Middle frontal gyrus (tissue), 1 donor: ENCODE measurements at regions not wholly inside any gene's neighbourhood (a gene's known extent, or its start where the extent isn't known, plus 50 kb on each side); places are given as distances from the start of the nearest gene placed in this dataset.

Experiments used
- DNase-seq: peaks from one replicate; pipeline ENCODE4 v3.0.0-alpha.2; 2015; ENCODE audit warnings: low spot score; ENCODE audit errors: extremely low spot score

DNA sequence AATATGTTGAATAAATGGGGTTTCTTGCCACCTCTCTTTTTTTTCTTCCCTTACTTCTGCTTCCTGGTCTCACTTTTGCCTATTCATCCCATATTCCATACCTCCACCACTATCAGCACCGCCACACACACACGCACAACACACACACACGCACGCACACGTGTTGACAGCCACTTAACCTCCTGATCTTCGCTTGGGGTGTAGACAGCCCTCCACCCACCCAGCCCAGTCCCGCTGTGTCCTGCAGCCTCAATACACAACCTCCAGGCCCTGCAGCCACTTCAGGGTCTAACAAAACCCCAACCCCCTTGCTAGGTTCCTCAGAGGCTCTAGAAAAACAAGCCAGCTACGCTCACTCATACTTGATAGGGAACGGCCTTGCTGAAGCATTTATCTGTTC lies 72.3 kb downstream of the LINC00237 start:
- DNase-seq = no peak

DNA sequence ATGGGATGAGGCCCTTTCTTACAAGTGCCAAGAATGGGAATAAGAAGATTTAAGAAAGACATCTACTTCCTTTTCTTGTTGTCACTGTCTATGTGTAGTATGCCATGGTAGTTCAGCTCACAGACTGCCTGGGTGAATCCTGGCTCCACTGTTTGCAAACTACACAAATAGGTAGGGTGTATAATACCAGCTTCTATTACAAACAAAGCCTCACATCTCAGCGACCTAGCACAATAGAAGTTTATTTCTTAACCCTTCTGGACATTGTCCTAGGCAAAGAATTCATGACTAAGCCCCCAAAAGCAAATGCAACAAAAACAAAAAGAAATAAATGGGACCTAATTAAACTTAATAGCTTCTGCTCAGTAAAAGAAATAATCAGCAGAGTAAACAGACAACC lies 74.5 kb downstream of the LINC00237 start:
- DNase-seq = no peak

DNA sequence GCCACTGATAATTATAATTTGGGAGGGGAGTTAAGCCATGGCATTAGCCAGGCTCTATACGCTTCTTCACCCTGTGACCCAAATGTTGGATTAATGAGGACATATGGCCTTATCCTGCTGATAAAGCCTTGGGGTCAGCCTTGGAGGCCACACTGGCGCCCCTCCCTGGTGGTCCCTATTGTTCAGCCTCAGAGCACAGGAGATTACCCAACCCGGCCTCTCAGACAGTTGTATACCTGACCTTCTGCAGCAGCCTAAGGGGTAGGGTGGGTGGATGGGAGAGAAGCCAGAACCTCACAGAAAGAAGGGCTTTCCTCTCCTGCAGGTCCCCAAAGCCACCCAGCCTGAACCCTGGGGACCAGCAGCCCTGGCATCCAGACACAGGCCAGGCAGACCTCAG lies 76.8 kb downstream of the LINC00237 start:
- DNase-seq = no peak

DNA sequence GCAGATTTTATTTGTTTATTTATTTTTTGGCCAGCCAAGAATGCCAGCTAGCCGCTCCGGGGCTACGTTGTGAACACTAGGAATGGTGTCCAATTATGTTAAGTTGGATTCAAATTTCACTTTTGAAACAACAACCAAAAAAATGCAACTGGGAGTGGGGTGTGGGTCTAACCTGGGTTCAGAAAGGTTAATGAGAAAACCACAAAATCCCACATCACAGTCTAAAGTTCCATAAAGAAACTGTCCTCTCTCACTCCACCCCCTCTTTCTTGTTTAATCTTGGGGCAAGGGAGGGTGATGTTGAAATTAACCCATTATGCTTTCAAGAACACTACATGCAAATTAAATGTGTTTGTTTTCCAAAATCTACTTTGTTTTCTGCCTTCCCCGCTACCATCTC lies 77.2 kb downstream of the LINC00237 start:
- DNase-seq = no peak

DNA sequence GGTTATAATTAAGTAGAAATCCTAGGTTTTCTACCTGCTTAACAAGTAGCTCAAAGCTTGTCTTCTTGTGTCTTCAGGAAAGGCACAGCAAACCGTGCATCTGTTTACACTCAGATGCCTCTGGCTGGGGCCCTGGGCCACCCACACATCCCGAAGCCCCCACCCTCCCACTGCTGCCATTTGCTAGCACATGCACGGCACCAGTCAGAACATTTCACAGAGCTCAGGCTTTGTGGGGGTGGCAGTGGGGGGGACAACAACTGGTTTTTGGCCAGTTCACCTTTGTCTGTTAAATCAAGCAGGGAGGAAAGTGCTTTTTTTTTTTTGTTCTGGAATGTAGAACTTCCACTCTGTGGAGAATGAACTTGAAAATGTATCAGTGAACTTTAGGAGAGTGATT lies 77.7 kb downstream of the LINC00237 start:
- no peak for DNase-seq

DNA sequence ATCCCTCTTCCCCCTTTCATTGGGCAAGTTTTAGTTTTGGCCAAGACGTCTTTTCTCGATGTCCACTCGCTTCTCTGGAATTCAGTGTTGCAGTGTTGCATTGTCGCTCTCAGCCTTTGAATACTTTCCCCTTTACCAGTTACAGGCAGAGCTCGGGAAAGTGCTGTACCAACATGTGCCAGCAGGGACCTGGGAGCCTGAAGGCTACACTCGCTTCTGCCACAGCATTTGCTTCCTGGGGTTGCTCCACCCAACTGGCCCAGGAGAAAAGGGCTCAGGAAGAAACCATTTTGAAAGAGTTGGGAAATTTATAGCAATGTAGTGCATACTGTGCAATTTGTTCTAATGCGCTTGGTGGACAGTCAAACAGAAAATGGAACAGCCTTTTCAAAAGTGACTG lies 78.6 kb downstream of the LINC00237 start:
- no peak for DNase-seq

DNA sequence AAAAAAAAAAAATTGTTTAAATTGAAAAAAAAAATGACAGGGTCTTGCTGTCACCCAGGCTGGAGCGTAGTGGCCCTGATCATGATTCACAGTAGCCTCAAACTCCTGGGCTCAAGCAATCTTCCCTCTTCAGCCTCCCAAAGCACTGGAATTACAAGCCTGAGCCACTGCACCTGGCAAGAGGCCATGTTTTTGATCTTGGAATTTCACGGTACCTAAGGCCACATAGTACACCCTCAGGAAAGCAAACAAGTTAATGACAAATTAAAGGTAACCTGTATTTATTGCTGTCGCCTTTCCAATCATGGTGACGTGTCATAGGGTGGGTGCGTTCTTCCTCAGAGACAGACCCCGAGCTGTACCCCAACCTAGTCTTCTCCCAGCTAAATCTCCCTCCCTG lies 79.2 kb downstream of the LINC00237 start:
- no peak for DNase-seq

DNA sequence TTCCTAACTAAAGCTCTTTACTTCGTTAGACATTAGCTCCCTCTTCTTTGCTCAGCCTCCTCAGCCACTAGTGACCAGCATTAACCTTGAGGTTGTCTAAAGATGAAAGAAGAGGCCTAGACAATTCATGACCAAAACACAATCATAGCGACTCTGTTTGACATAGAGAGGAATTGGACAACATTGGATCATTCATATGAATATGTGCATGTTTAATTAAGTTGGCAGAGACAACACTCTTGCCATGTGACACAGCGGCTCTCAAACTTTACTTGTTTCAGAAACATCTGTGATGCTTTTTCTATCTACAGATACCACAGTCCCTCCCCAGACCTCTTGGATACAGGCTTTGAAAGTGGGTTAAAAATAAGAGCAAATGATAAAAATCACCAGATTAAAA lies 81.7 kb downstream of the LINC00237 start:
- DNase-seq = no peak

DNA sequence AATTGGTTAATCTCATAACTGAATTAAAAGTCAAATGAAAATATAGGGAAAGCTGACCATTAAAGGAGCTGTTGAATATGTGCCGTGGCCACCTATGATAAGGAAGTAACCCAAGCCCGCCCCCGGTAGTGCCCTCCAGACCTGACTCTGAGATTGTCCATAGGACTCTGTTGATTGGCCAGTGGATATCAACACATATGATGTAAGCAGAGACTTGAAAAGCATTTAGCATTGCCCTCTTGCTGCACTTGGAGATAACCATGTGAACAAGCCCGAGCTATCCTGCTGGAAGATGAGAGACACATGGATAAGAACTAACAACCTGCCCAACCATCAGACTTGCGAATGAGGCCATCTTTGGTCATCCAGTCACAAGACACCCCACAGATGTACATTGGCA lies 83.2 kb downstream of the LINC00237 start:
- DNase-seq = no peak

DNA sequence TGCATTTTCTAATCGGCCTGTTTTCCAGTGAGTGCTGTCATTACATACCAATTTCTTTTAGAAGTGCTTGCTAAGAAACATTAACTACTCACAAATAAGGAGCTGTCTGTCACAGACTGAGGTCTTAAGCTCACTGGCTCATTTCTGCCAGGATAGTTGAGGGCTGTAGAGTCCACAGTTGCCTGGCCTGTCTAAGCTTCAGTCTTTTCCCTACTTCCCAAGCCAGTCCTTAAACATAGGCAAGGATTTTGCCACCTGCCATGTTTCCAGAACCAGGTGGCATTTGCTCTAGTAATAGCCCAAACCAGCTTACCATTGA lies 84.7 kb downstream of the LINC00237 start:
- no peak for DNase-seq

DNA sequence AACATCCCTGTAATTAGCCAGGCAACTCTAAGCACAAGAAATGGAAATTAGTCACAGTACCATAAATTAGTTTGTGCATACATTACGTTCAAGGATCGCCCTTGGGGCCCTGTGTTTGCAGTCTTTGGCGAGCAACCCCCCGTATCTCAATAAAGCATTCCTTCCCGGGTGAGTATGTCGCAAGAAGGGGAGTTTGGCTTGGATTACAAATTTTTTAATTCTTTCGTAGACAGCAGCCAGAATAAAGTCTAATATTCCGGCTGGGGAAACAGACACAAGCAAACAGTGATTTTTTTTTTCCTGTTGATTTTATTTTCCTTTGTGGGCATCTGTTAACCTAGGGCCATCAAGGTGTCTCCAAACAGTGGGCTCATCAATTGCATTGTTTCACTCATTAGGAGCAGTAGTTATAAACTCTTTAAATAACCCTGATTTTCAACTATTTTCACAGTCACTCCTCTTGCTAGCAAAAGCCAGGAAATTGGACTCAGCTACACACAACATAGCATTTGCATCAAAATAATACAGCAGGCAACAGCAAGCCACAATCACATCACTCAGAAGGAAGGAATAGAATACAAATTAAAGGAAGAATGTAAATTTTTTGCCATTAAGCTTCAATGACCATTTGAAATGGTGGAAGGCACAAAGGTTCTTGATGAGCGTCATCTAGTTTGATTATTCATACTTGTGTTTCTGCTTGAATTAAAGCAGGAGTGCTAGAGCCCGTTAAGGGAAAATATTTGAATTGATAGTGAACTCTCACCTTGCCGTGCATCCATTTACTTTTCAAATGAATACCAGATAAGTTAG lies 85.3 kb downstream of the LINC00237 start:
- no peak for DNase-seq

DNA sequence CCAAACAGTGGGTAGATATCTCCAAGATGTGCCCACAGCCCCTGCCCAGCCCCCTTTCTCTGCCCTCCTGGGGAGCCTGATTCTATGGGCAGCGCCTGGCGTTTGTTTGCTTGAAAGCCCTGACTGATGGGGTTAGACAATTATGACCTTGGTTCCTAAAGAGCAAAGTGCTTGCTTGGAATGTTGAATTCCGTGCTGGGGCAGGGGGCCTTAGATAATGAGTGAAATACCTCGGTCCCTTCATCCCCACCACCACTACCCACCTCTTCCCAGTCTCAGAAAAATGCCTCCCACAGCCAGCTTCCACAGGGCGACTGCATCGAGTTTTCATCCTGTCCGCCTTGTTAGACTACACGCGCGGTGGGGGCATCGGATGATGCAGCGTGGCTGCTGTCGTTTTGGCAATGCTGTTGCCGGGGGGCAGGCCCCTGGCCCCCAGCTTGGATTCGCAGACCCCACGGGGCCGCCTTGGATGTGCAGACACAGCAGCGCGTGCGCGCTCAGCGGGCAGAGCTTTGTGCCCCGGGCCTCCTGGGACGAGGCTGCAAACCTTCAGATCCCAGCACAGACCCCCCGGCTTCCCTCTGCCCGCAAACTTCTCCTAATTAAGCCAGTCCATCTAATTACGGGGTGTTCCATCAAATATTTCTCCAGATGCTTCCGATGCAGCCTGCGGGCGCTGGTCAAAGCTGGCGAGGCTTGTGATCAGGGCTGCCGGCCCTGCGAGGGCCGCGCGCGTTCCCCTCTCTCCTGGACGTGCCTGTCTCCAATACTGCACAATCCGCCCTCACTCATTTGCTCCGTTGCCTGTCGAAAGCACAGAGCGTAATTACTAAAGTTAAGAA lies 86.1 kb downstream of the LINC00237 start:
- no peak for DNase-seq

DNA sequence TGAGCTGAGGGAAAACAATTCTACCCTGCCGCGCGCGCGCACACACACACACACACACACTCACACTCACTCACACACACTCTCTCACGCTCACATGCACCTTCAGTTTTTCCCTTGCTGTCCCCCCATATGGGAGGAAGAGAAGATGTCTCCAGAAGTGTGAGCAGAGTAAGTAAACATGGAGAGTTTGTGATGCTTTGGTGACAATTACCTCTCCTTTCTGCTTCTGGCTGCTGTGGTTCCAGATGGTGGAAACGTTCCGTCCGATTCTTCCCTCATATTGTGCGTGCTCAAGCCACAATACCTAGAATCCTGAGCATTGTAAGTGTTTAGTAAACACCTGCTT lies 86.7 kb downstream of the LINC00237 start:
- DNase-seq = no peak

DNA sequence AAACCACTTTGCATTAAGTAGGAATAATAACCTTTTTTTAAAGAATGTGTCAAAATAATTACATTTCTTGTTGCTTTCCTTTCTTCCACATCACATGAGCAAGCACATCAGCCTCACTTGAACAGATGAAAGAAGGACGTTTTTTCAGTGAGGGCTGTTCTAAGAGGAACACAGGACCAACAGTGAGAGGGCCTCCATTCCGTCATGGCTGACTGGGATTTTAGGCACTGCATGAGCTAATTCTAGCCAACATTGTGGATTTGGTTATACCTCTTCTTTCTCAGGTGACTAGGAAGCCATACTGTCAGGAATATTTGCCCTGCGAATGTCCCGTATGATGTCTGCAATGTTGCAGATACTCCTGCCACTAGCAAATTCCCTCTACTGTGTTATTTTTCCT lies 87.6 kb downstream of the LINC00237 start:
- no peak for DNase-seq

DNA sequence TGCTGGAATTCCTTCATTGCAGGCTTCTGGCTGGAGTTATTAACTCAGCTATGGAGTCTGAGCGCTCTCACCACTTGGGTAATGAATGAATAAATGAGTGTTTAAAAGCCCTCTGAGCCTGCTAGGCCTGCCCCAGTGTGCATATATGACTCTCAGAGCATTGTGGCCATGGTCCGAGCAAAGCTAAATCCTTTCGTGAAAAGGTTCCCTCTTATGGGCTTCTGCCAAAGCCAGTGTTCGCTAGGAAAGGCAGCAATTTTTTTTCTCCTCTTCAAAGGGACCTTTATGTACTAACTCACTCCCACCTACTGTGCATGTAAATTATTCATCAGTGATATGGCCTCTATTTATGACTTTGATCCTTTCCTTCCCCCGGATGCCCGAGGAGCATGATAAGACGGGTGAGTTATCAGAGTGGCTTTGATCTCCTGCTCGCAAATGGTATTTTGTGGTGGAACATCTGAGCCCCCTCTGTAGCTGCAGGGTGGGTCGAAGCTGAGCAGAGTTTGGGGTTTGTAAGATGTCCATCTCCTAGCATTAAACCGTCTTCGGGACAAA lies 88.6 kb downstream of the LINC00237 start:
- no peak for DNase-seq

DNA sequence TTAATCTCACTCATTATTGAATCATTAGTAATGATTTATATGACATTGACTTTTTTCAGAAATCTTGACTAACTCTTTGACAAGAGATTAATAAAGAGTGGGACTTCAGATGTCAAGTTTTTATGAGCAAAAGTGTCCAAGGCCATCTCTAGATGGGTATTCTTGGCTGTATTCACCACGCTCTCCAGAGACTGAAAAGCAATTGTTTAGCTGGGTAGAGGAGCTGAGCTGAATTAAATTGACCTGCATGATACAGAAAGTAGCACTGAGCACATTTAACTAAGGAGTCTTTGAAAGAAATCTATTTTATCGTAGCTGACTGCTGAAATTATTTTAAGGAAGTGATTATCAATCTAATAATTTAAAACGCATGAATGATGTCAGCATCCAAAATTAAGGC lies 89.4 kb downstream of the LINC00237 start:
- no peak for DNase-seq

DNA sequence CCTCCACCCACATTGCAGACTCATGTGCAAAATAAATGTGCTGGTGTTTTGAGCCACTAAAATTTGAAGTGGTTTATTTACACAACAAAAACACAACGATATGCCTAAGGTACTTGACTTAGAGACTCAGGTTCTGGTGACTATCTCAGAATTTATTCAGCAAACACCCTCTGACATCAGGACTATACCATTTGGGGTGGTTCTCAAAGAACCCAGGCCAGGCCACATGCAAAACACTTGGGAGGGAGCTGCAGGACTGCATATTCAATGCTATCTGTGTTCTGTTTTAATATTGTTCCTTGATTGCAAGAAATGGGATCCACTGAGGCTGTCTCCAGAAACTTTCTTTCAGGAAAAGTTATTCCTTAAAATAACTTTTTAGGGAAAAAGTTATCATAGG lies 91.6 kb downstream of the LINC00237 start:
- DNase-seq = no peak

DNA sequence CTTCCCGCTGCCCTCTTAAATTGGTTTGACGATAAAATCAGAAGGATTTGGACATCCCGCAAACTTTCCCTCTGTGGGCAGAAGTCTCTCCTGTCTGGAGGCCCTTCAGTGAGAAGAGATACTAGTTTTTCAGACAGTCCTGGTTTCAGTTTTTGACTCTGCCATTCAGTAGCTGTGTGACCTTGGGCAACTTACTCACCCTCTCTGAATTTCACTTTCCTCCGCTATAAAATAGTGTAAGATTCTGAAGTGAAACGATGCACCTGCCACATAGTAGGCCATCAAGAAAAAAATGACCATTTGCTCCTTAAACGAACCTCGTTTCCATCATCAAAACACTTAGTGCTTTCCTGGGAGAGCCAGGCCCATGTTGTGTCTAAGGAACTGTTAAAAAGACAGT lies 97.2 kb downstream of the LINC00237 start:
- no peak for DNase-seq

DNA sequence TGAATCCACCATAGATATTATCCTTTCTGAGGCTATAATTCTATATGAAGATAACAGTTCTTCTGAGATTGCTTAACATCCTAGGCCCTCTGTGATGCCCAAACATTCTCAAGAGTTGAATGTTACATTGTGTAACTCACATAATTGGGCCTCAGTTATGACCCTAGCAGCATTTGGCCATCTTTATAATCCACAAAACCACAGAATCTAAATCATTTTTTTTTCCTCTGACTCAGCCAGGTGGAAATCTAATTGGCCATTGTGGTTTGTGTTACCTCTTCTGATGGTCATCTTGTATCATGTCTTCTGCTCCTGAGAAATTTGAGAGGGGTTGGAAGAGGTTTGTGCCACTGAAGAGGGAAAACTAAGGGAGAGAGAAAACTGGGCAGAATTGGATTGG lies 99.5 kb downstream of the LINC00237 start:
- no peak for DNase-seq

DNA sequence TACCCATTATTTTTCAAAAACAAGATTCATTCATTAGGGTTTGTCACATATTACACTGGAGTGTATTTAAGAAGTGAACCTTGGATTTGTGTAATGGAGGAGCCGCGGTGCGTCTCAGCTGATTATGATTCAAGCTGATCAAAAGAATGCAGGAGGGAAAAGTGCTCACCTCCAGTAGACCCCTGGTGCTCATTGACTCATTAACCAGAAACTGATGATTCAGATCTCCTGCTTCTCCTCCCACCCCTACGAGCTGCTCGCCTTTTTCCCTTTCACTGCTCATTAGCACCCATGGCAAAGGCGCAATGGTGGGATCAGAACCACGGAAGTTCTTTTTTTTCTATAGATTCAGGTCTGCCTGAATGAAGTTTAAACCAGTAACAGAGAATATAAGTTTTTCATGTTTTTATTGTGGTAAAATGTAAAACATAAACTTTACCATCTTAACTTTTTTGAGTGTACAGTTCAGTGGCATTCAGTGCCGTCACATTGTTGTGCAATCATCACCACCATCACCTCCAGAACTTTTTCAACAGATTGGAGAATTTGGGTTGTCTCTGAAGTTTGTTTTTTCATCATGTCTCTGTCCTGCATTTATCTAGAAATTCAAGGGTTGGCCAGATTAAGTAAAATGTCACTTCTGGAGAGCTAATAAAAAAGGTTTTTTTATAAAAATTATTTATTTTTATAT lies 101.6 kb downstream of the LINC00237 start:
- no peak for DNase-seq

DNA sequence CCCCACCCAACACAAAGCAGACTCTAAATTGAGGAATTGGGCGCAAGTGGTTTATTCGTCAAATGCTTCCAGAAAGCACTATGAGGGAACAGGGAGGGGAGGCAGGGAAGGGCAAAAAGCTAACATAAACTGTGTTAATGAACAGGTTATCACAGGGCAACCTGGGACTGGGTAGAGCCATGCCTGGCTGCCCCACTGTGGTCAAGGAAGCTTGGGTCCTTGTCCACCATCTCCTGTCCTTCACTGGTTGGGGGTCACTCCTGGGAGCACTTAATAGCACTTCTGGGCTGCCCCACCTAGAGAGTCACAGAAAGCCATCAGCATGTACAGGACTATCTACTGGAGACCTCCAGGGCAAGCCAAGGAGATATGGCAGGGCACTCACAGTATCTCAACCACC lies 102.3 kb downstream of the LINC00237 start:
- no peak for DNase-seq

DNA sequence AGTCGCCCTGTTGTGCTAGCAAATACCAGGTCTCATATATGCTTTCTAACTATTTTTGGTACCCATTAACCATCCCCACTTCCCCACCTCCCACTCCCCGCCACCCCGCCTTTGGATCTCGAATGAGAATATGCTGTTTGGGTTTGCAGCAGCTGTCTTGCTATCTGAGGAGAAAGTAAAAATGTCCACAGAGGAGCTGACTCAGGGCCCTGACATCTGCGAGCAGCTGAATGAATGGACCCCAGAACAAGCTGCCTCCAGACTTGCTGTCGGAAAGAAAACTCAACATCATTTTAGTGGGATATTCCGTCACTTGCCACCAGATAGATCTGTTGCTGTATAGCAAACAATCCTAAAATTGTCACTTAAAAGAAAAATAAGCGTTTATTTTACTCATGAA lies 103.7 kb downstream of the LINC00237 start:
- no peak for DNase-seq
